NT2/D1 (cell line): ENCODE measurements at regions not wholly inside any gene's neighbourhood (a gene's known extent, or its start where the extent isn't known, plus 50 kb on each side); places are given as distances from the start of the nearest gene placed in this dataset.

ENCODE experiments used
- SUZ12 ChIP-seq: IDR thresholded peaks from 2 replicates; pipeline ENCODE4 v1.6.1; 2011; ENCODE audit not compliant: insufficient read length, insufficient read depth; ENCODE audit errors: extremely low read depth
- YY1 ChIP-seq: IDR thresholded peaks from 2 replicates; pipeline ENCODE4 v1.6.1; 2011; ENCODE audit not compliant: insufficient read length, insufficient read depth

GRCh38 chr1:19007491-19008441 lies 51.3 kb upstream of the IFFO2 start:
- TF ChIP-seq YY1 (no peak), SUZ12 (no peak)
